GM21360 (cell line): ENCODE measurements at regions not wholly inside any gene's neighbourhood (a gene's known extent, or its start where the extent isn't known, plus 50 kb on each side); places are given as distances from the start of the nearest gene placed in this dataset.

Source experiments
- ATAC-seq: cut with Tn5 transposase; IDR thresholded peaks from one replicate; pipeline ENCODE4 v1.9.1; 2021; ENCODE audit warnings: mild to moderate bottlenecking, moderate library complexity; ENCODE audit not compliant: unreplicated experiment

DNA sequence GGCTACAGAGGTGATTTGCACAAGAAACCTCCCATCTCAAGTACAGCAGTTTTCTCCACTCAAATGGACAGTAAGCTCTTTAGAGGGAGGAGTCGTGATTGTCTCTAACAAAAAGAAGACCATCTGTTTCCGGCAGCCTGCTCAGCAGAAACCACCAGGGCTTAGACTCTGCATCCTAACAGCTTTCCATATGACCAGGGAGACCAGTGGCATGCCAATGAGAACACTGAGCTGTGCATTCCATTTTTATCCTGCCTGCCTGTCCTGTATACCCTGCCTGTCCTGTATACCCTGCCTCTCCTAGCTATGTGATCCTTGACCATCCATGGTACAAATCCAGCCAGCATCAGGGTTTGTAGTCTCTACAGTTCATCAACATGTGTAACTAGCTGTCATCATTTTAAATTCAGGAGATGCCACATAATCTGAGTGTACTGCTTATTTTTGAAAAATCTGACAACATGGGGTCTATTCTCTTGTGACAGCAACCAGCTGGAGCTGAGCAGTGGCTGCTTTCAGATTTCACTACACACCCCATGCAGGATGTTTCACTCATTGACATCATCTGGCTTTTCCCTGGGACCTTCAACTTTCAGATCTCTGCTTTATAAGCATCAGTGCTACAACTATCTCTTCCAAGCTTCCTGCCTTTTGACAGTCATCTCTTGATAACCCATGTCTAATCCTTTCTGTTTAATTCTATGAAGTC lies 50.5 kb upstream of the POU2AF2 start:
- no peak for ATAC-seq

DNA sequence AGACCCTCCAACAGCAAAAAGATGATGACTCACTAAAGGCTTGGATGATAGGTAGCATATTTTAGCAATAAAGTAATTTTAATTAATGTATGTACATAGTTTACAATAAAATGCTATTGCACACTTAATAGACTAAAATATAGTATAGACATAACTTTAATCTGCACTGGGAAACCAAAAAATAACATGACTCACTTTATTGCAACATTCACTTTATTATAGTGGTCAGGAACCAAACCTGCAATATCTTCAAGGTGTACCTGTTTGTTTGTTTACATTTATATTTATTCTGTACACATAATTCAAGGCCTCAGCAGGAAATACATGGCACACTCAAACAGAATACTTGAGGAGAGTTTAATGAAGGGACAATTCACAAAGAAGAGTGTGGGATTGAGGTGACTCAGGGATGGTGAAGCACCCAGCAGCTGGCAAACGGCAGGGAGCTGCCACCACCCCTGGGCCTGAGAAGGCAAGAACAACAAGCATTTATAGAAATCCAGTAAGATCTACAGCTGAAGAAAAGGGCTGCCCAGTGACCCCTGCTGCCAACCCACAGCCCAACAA lies 51.5 kb upstream of the POU2AF2 start:
- no peak for ATAC-seq

DNA sequence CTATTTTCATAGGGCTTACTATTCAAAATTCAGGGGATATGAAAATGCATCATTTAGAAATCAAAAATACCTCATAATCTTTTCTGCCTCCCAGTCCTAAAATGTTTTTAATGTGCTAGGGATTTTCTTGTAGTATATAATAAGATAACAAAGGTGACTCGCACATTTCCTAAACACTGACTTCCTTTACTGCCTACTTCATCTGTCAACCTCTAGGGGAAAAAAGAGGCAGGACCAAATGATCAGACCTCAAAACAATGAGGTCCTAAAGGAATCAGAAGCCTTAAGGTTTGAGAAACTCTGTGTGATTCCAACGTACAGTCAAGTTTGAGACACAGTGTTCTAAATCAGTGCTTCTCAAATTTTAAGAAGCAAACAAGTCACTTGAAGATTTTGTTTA lies 56.1 kb upstream of the POU2AF2 start:
- ATAC-seq, result no peak

- ATAC-seq, result no peak
These were observed 59.1 kb upstream of the POU2AF2 start for GRCh38 chr11:111186308-111186915.

DNA sequence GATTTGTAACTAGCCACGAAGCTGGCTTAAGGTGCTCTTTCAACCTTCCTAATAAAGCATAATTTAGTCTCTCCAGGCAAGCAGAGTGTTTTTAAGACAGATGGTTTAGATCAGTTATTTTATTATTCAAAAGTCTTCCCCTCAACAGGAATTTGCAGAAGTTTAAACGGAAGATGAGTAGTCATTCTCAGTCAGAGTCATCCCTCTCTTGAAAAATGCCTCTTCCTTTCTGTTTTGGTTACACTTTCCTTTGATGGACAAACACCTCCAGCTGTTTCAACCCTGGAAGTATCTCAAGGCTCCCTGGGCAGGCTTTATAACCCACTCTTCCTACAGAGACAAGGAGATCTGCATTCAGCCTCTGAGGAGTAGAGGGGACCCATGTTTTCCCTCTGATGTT lies 60.3 kb upstream of the POU2AF2 start:
- no peak for ATAC-seq

GRCh38 chr11:111183706-111184105 lies 61.8 kb upstream of the POU2AF2 start:
- no peak for ATAC-seq

- no peak for ATAC-seq
These were observed 66.2 kb upstream of the POU2AF2 start for GRCh38 chr11:111179184-111179910.

DNA sequence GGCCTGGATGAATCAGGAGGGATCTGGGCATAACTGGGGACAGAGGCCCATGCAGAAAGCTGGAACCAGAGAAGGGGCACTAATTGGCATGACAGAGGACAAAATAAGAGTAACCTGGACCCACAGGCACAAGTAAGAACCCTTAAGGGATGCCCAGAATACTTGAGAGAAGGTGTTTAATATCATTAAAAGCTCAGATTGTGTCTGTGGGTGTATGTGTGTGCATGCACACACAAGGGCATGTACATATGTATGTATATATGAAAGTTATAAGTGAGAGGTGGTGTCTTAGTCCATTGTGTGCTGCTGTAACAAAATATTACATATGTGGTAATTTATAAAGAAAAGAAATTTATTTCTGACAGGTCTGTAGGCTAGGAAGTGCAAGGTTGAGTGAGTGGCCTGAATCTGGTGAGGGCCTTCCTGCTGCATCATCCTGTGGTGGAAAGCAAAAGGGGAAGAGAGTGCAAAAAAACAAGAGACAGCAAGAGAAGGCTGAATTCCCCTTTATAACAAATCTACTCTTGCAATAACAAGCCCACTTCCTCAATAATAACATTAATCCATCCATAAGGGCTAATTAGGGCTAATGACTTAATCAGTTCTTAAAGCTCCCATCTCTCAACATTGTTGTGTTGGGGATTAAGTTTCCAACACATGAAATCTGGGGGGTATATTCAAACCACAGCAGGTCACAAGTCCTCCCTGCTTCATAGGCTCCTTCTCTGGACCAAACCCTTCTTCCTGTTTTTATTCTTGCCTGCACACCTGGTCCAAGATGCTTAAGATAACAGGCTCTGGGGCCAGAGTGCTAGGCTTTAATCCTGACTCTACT lies 68.3 kb upstream of the POU2AF2 start:
- no peak for ATAC-seq

DNA sequence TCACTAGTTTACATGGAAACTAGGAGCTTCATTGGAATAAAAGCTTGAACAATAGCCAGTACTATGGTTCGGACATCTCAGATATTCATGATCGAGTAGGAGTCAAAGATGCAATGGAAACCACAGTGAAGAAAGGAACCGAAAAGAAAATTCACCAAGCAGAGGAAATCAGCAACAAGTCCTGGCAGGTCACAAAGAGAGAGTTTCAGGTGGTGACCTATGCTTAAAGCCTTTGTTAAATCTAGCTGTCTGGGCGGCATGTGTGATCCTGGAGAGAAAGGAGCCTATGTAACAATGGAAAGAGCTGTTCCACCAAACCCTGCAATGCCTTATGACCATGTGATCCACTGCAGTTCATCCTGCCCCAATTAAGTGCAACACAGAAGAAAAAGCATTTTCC lies 68.9 kb upstream of the POU2AF2 start:
- ATAC-seq, result no peak

GRCh38 chr11:111173221-111173620 lies 72.3 kb upstream of the POU2AF2 start:
- no peak for ATAC-seq

GRCh38 chr11:111172321-111172862 lies 73.1 kb upstream of the POU2AF2 start:
- ATAC-seq, result no peak

DNA sequence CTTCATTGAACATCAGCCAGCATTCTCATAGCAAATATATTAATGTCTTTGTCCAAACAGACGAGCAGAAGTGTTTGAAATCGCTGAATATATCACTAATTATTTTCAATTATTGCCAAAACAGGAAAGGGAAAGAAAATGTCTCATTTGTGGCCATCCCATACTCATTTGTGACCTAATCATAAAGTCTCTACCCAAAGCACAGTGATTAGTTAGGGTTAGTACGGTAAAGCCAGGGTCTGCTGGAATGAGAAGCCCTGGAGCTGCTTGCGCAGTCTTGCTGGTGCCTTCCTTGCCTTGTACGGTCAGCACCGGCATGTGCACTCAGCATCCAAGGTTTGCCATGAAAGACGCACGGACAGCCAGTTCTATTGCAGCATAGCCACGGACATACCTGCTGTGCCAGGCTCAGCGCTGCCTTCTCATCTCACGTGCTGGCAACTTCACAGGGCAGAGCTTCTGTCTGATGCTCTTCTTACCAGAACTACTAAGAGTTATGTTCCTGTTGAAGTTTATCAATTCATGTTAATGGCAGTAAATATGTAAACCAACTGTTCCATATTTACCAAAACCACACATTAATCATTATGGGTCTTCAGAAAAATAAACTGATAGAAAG lies 74.7 kb upstream of the POU2AF2 start:
- ATAC-seq, result no peak

DNA sequence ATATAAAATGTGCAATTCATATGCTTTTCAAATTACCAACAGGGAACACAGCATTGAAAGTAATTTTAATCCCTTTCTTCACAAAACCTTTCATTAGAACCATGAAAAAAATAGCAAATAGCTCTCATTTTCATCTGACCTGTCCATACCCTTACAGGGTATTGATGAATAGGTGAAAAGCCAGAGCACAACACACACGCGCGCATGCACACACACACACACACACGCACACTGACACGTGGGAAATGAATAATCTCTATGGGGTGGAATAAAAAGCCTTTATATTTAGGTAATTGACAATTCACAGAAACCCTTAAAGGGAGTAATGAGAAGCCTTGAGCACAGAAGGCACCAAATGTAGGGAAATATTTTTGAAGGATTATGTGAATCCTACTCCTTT lies 76.2 kb upstream of the POU2AF2 start:
- no peak for ATAC-seq

- no peak for ATAC-seq
These were observed 76.7 kb upstream of the POU2AF2 start for GRCh38 chr11:111168871-111169270.

DNA sequence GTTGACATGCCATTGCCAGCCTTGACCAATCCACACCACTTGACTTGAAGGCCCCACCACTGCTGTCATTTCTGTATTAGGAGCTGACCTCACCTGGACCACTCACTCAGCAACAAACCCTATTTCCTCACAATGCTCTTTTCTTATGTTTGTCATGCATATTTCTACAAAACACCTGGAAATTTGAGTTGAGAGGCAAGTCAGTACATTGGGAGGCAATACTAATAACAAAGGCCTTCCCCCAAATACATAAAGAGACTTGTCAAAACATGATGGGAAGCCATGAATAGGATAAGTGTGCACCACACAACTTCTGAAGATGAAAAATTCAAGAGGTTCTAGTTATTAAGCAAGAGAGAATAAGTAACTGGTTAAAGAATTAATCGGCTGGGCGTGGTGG lies 77.9 kb upstream of the POU2AF2 start:
- ATAC-seq, result no peak

GRCh38 chr11:111166598-111166997 lies 78.9 kb upstream of the POU2AF2 start:
- no peak for ATAC-seq

- ATAC-seq, result no peak
These were observed 83.2 kb upstream of the POU2AF2 start for GRCh38 chr11:111162305-111162704.

- no peak for ATAC-seq
These were observed 88.0 kb upstream of the POU2AF2 start for GRCh38 chr11:111157571-111157970.

- no peak for ATAC-seq
These were observed 90.5 kb upstream of the POU2AF2 start for GRCh38 chr11:111155021-111155420.

DNA sequence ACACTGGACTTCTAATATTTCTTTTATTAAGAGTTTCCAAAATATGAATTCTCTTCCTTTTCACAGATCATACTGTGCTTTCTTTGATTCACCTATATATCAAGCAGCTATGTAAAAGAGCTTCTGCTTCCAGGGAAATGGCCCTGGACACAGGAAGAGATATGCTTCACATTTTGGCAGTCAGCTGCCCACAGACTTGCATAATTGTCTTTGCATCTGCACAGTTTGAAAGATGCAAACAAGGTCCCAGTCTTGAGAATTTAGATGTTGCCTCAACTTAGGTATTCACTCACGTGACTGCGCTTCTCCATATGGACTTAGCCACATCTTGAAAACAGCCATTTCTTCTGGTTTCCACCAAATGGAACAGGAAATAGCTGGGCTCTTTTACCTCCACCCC lies 92.3 kb upstream of the POU2AF2 start:
- ATAC-seq, result no peak
